ENCODE measurements at regions not wholly inside any gene's neighbourhood (a gene's known extent, or its start where the extent isn't known, plus 50 kb on each side); places are given as distances from the start of the nearest gene placed in this dataset.

DNA sequence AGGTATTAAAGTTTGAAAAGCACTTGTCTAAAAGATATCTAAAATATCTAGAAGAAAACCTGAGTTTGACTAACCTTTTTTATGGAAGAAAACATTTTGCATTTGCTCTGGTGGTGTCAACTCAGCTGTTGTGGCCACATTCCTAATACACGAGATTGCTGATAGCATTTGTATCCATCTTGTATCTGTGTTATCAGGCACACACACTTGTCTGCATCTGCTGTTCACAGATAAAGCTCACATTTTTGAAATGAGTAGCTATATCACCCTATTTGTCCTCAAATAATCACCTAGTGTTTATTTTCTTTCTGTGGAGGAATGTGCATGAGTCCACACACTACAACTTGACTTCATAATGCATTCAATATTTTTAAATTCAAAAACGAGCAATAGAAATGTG is 632.3 kb upstream of the NR2F2 start:
- TF ChIP-seq POLR2AphosphoS5 (IDR thresholded peaks at IDR 0.05; ENCODE audit: low read depth, low read length) (no peak), TAF1 (IDR thresholded peaks at IDR 0.05; ENCODE audit: borderline replicate concordance, insufficient read depth, low read length) (no peak), REST (IDR thresholded peaks at IDR 0.05; ENCODE audit: insufficient read depth in 1 of 2, low read depth in 2 of 2, low read length in 2 of 2) (no peak), SIN3A (IDR thresholded peaks at IDR 0.05; ENCODE audit: borderline replicate concordance, insufficient read depth, low read length) (no peak), FOXP2 (optimal IDR thresholded peaks at IDR 0.05; ENCODE audit: borderline replicate concordance, extremely low read depth, extremely low read length, insufficient read depth) (no peak)

Measured in PFSK-1 (cell line).